ENCODE measurements at regions not wholly inside any gene's neighbourhood (a gene's known extent, or its start where the extent isn't known, plus 50 kb on each side); places are given as distances from the start of the nearest gene placed in this dataset.

DNA sequence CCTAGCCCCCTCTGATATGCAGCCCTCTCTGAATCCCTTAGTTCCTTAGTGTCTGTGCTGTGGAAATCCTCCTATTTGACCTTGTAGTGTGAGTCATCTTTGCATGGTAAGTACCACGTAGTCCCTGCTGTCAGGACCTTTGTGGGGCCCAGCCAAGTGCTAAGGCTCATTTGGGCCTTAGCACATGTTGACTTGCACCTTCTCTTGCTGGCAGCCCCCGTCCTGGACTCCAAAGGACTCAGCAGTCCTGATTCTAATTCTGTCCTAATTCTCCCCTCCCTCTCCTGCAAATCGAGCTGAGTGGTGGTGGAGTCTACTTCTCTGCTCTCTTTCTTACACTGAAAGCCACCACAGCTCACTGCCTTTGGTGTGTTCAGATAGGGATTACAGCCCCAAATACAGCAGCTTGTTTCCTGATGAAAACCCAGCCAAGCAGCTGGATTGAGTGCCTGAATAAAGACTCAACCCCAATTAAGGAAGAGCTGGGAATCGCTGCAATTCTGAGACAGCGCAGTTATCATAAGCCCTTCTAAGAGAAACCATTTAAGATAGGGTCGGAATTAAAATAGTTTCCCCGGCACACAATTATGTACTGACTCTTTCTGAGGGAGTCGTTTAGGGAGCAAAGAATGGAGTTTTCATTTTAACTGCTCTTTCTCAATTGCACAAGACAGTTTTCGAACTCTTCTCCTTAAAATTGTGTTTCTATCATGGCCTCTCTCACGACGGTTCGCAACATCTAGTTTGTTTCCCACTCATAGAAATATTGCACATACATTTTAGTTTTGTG lies 215.6 kb upstream of the TNP1 start:
- TF ChIP-seq POLR2AphosphoS5 (IDR thresholded peaks at IDR 0.05; ENCODE audit: low read depth, low read length) (no peak), POLR2A (IDR thresholded peaks at IDR 0.05; ENCODE audit: low read depth, low read length) (no peak), POU2F2 (IDR thresholded peaks at IDR 0.05; ENCODE audit: low read depth, low read length) (no peak), PAX5 (IDR thresholded peaks at IDR 0.05; ENCODE audit: insufficient read depth, low read length, severe bottlenecking) (no peak), TAF1 (IDR thresholded peaks at IDR 0.05; ENCODE audit: low read depth, low read length) (no peak)
